Kidney (tissue), 13 donors: ENCODE measurements at regions not wholly inside any gene's neighbourhood (a gene's known extent, or its start where the extent isn't known, plus 50 kb on each side); places are given as distances from the start of the nearest gene placed in this dataset.

Experiments used
- DNase-seq, 5 donors: peaks; one replicate each; pipeline ENCODE4 v3.0.0-alpha.2; 2013 to 2020
- FAIRE-seq: peaks from 2 replicates; lab custom pipeline; 2012; peaks lifted over from hg19 to GRCh38; lab: Jason Lieb, UNC
- H3K27ac ChIP-seq, 2 donors: one replicate each; pipeline ENCODE4 v1.7.0; 2013; ENCODE audit warnings: low read depth in 2 of 2, low read length in 2 of 2, inconsistent platforms in 1 of 2
- H3K27me3 ChIP-seq: one replicate; pipeline ENCODE4 v1.7.1; 2013; ENCODE audit warnings: low read length, inconsistent platforms; ENCODE audit not compliant: control insufficient read depth, insufficient read depth
- H3K36me3 ChIP-seq, 3 donors: one replicate each; pipeline versions ENCODE4 v1.7.0 to v1.7.1; 2013; ENCODE audit warnings: low read length in 3 of 3, control low read depth in 1 of 3, inconsistent platforms in 1 of 3; ENCODE audit not compliant: insufficient read depth in 3 of 3, control insufficient read depth in 2 of 3
- H3K4me1 ChIP-seq, 3 donors: one replicate each; pipeline versions ENCODE4 v1.7.0 to v1.7.1; 2013; ENCODE audit warnings: low read length in 3 of 3, inconsistent platforms in 1 of 3, low read depth in 1 of 3; ENCODE audit not compliant: control insufficient read depth in 2 of 3, insufficient read depth in 2 of 3
- H3K4me3 ChIP-seq, 3 donors: one replicate each; pipeline versions ENCODE4 v1.7.0 to v1.8.1; 2013; ENCODE audit warnings: low read length in 3 of 3, control low read depth in 1 of 3, inconsistent platforms in 1 of 3
- H3K9ac ChIP-seq, 3 donors: one replicate each; pipeline versions ENCODE4 v1.7.0 to v1.7.1; 2013; ENCODE audit warnings: low read length in 3 of 3, control low read depth in 1 of 3, inconsistent platforms in 1 of 3
- H3K9me3 ChIP-seq, 3 donors: one replicate each; pipeline versions ENCODE4 v1.7.0 to v1.7.1; 2013; ENCODE audit warnings: low read length in 3 of 3, control low read depth in 1 of 3, inconsistent platforms in 1 of 3; ENCODE audit not compliant: control insufficient read depth in 2 of 3, insufficient read depth in 1 of 3
- intact Hi-C: fragments of 100-400 bp; cut with DNase I; formaldehyde crosslinking; loops from one replicate; pipeline ENCODE4 v1.11.1; 2022
- TF ChIP-seq, protein P1 (sequence below): IDR thresholded peaks from 3 replicates; pipeline ENCODE4 v1.5.1; 2012; ENCODE audit warnings: mild to moderate bottlenecking, moderate library complexity, borderline replicate concordance; ENCODE audit not compliant: insufficient read depth; ENCODE audit errors: extremely low read depth
- donor health status: control.
- donor health status: control.
- donor health status: control.
- donor health status: control.
- donor health status: control.
- donor health status: DM: yes; HTN: yes; CAD: no.
- donor health status: Normal renal cell carcinoma (clear cell type).

DNA sequence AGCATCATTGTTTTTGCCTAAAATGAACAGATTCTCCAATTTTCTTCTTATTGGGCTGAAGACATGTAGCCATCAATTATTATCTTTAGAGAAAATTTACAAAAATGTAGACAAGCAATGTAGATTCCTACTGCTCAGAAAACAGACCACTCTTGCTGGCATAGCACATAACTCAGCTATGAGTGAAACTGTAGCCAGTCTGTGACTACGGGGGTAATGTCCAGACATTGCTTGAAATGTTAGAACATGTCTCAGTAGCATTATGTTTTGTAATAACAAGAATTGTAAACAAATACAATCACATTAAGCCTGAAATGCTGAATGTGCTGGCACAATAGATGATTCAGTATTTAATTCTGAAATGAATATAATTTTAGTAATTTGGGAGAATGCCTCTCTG is 265.7 kb upstream of the KCNJ16 start:
- intact Hi-C loops = no loop called here
- DNase-seq (no peak), FAIRE-seq (peak; percentile 42)
- no peaks in the 10 kb centered on the region for H3K36me3 ChIP-seq
- no peak overlapping the region for H3K4me3 ChIP-seq
- no peaks in the 10 kb centered on the region for H3K27me3 ChIP-seq
- H3K4me1 ChIP-seq = no peaks in the 10 kb centered on the region
- no peak overlapping the region for H3K9ac ChIP-seq
- TF ChIP-seq, protein P1, sequence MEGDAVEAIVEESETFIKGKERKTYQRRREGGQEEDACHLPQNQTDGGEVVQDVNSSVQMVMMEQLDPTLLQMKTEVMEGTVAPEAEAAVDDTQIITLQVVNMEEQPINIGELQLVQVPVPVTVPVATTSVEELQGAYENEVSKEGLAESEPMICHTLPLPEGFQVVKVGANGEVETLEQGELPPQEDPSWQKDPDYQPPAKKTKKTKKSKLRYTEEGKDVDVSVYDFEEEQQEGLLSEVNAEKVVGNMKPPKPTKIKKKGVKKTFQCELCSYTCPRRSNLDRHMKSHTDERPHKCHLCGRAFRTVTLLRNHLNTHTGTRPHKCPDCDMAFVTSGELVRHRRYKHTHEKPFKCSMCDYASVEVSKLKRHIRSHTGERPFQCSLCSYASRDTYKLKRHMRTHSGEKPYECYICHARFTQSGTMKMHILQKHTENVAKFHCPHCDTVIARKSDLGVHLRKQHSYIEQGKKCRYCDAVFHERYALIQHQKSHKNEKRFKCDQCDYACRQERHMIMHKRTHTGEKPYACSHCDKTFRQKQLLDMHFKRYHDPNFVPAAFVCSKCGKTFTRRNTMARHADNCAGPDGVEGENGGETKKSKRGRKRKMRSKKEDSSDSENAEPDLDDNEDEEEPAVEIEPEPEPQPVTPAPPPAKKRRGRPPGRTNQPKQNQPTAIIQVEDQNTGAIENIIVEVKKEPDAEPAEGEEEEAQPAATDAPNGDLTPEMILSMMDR = no peak
- H3K9me3 ChIP-seq = no peaks in the 10 kb centered on the region
- no peak overlapping the region for H3K27ac ChIP-seq

- H3K27me3 ChIP-seq = no peaks in the 10 kb centered on the region
- no peak overlapping the region for H3K4me3 ChIP-seq
- intact Hi-C loops = no loop called here
- DNase-seq (peak in 1 of 5 donors; percentile 3), FAIRE-seq (no peak)
- no peaks in the 10 kb centered on the region for H3K4me1 ChIP-seq
- TF ChIP-seq, protein P1 = no peak
- H3K9me3 ChIP-seq = no peaks in the 10 kb centered on the region
- no peaks in the 10 kb centered on the region for H3K36me3 ChIP-seq
- no peak overlapping the region for H3K9ac ChIP-seq
- H3K27ac ChIP-seq = no peak overlapping the region
Measured at GRCh38 chr17:69810326-69810965, 264.6 kb upstream of the KCNJ16 start.

GRCh38 chr17:69812240-69812837 is 262.7 kb upstream of the KCNJ16 start:
- TF ChIP-seq, protein P1 = no peak
- Histone ChIP-seq H3K4me1 (no peaks in the 10 kb centered on the region), H3K27me3 (no peaks in the 10 kb centered on the region), H3K36me3 (no peaks in the 10 kb centered on the region), H3K9me3 (no peaks in the 10 kb centered on the region), H3K4me3 (no peak overlapping the region), H3K27ac (no peak overlapping the region), H3K9ac (no peak overlapping the region)
- DNase-seq (no peak), FAIRE-seq (no peak)
- intact Hi-C loops = no loop called here
